H1 (cell line): ENCODE measurements at regions not wholly inside any gene's neighbourhood (a gene's known extent, or its start where the extent isn't known, plus 50 kb on each side); places are given as distances from the start of the nearest gene placed in this dataset.

Experiments
- CTCF ChIA-PET: fragments of 300-600 bp; sonication (Branson Sonifier 250); formaldehyde crosslinking; loops from one replicate; lab custom pipeline; 2021; ENCODE audit not compliant: partially characterized antibody; lab: Charles Lee
- POLR2A ChIA-PET: fragments of 300-600 bp; sonication (Branson Sonifier 250); formaldehyde crosslinking; loops from one replicate; lab custom pipeline; 2021; ENCODE audit warnings: inconsistent platforms; ENCODE audit not compliant: partially characterized antibody; lab: Charles Lee
- DNase-seq, 2 experiments: peaks; one replicate each; pipeline versions ENCODE4 v3.0.0 to v3.0.0-alpha.2; 2010 to 2022; ENCODE audit warnings: low spot score in 2 of 2, low read depth in 1 of 2, mixed read lengths in 1 of 2
- FAIRE-seq: peaks from 2 replicates; lab custom pipeline; 2011; peaks lifted over from hg19 to GRCh38; lab: Jason Lieb, UNC
- H2AFZ ChIP-seq: 2 replicates; pipeline ENCODE4 v1.8.1; 2012; ENCODE audit warnings: low read length, inconsistent platforms
- H2AK5ac ChIP-seq: 2 replicates; pipeline ENCODE4 v1.6.1; 2013; ENCODE audit warnings: low read depth, low read length
- H2BK120ac ChIP-seq: replicated peaks from 2 replicates; pipeline ENCODE3; 2013; ENCODE audit warnings: low read depth, low read length, inconsistent platforms
- H2BK12ac ChIP-seq: 2 replicates; pipeline ENCODE4 v1.6.1; 2013; ENCODE audit warnings: low read depth, low read length
- H2BK15ac ChIP-seq: 2 replicates; pipeline ENCODE4 v1.6.1; 2013; ENCODE audit warnings: low read length
- H2BK20ac ChIP-seq: 2 replicates; pipeline ENCODE4 v1.6.1; 2013; ENCODE audit warnings: low read length
- H2BK5ac ChIP-seq: 2 replicates; pipeline ENCODE4 v1.6.1; 2013; ENCODE audit warnings: low read depth, low read length
- H3K14ac ChIP-seq: 2 replicates; pipeline ENCODE4 v1.6.1; 2013; ENCODE audit warnings: inconsistent platforms; ENCODE audit not compliant: insufficient read length
- H3K18ac ChIP-seq: 2 replicates; pipeline ENCODE4 v1.6.1; 2013; ENCODE audit warnings: low read length; ENCODE audit errors: extremely low read depth
- H3K23ac ChIP-seq: 2 replicates; pipeline ENCODE4 v1.6.1; 2013; ENCODE audit warnings: inconsistent platforms; ENCODE audit not compliant: insufficient read length
- H3K23me2 ChIP-seq: 2 replicates; pipeline ENCODE4 v1.6.1; 2013; ENCODE audit warnings: low read depth, low read length
- H3K27ac ChIP-seq: 2 replicates; pipeline ENCODE4 v1.6.1; 2011; ENCODE audit warnings: low read depth, low read length, inconsistent platforms
- H3K27me3 ChIP-seq, 4 experiments: replicated peaks in 1 of 4; 1 replicate in 1 of 4; 2 replicates in 3 of 4; pipeline versions ENCODE4 v1.6.1 to v1.8.1; 2011 to 2013; ENCODE audit warnings: low read length in 3 of 4, mild to moderate bottlenecking in 3 of 4, inconsistent platforms in 2 of 4, mixed read lengths in 2 of 4, moderate library complexity in 1 of 4; ENCODE audit not compliant: control insufficient read depth in 3 of 4, insufficient read depth in 3 of 4; ENCODE audit errors: extremely low read depth in 1 of 4
- H3K36me3 ChIP-seq, 4 experiments: 2 replicates each; pipeline versions ENCODE4 v1.6.1 to v1.8.1; 2011 to 2013; ENCODE audit warnings: mild to moderate bottlenecking in 4 of 4, low read length in 3 of 4, moderate library complexity in 2 of 4, control low read depth in 1 of 4, inconsistent platforms in 1 of 4; ENCODE audit not compliant: insufficient read depth in 4 of 4, control insufficient read depth in 2 of 4
- H3K4ac ChIP-seq: replicated peaks from 2 replicates; pipeline ENCODE3; 2013; ENCODE audit warnings: low read length, low read depth, mixed read lengths, inconsistent platforms; ENCODE audit not compliant: insufficient read length
- H3K4me1 ChIP-seq, 4 experiments: replicated peaks in 1 of 4; 1 replicate in 1 of 4; 2 replicates in 3 of 4; pipeline versions ENCODE4 v1.6.1 to v1.8.1; 2011 to 2013; ENCODE audit warnings: low read length in 3 of 4, inconsistent platforms in 2 of 4, mixed read lengths in 1 of 4; ENCODE audit not compliant: insufficient read depth in 4 of 4, control insufficient read depth in 3 of 4
- H3K4me2 ChIP-seq, 2 experiments: 2 replicates each; pipeline versions ENCODE4 v1.6.1 to v1.8.1; 2011 to 2013; ENCODE audit warnings: low read depth in 2 of 2, low read length in 2 of 2, control low read depth in 1 of 2, inconsistent platforms in 1 of 2, mild to moderate bottlenecking in 1 of 2; ENCODE audit not compliant: insufficient read depth in 1 of 2
- H3K4me3 ChIP-seq, 4 experiments: fragments of 200-600, 300-600 bp in 1 of 4; sonication (generic), shearing (Covaris generic), sonication (Bioruptor Twin) in 1 of 4; 2 replicates each; pipeline versions ENCODE4 v1.5.1 to v1.8.1; 2011 to 2016; ENCODE audit warnings: low read length in 4 of 4, low read depth in 3 of 4, control low read depth in 2 of 4, inconsistent platforms in 2 of 4, mild to moderate bottlenecking in 2 of 4, mixed read lengths in 1 of 4, moderate library complexity in 1 of 4; ENCODE audit not compliant: insufficient read depth in 2 of 4; ENCODE audit errors: extremely low read depth in 1 of 4
- H3K56ac ChIP-seq: replicated peaks from 2 replicates; pipeline ENCODE3; 2013; ENCODE audit warnings: low read depth, mild to moderate bottlenecking, mixed read lengths, low read length, inconsistent platforms; ENCODE audit not compliant: insufficient read length
- H3K79me1 ChIP-seq: 2 replicates; pipeline ENCODE4 v1.6.1; 2013; ENCODE audit warnings: low read depth, low read length, control low read depth
- H3K79me2 ChIP-seq, 2 experiments: 2 replicates each; pipeline versions ENCODE4 v1.6.1 to v1.8.1; 2012 to 2013; ENCODE audit warnings: low read length in 2 of 2, mild to moderate bottlenecking in 2 of 2, inconsistent platforms in 1 of 2; ENCODE audit not compliant: insufficient read depth in 2 of 2, control insufficient read depth in 1 of 2
- H3K9ac ChIP-seq, 4 experiments: replicated peaks in 1 of 4; 1 replicate in 1 of 4; 2 replicates in 3 of 4; pipeline versions ENCODE4 v1.6.1 to v1.8.1; 2011 to 2013; ENCODE audit warnings: low read depth in 3 of 4, low read length in 3 of 4, control low read depth in 2 of 4, mild to moderate bottlenecking in 2 of 4, moderate library complexity in 2 of 4, inconsistent platforms in 1 of 4; ENCODE audit errors: extremely low read depth in 1 of 4
- H3K9me3 ChIP-seq, 2 experiments: 2 replicates each; pipeline versions ENCODE4 v1.6.1 to v1.8.1; 2012 to 2013; ENCODE audit warnings: mild to moderate bottlenecking in 2 of 2, moderate library complexity in 2 of 2, control low read depth in 1 of 2, inconsistent platforms in 1 of 2, low read depth in 1 of 2, low read length in 1 of 2, mixed read lengths in 1 of 2; ENCODE audit not compliant: insufficient read depth in 2 of 2
- H4K20me1 ChIP-seq, 2 experiments: replicated peaks in 1 of 2; 2 replicates each; pipeline versions ENCODE3 to v1.8.1; 2011 to 2013; ENCODE audit warnings: inconsistent platforms in 2 of 2, low read length in 2 of 2, mild to moderate bottlenecking in 1 of 2; ENCODE audit not compliant: insufficient read depth in 2 of 2, control insufficient read depth in 1 of 2
- H4K5ac ChIP-seq: 2 replicates; pipeline ENCODE4 v1.6.1; 2013; ENCODE audit warnings: low read length, low read depth, mixed read lengths, inconsistent platforms; ENCODE audit not compliant: insufficient read length
- H4K8ac ChIP-seq: 2 replicates; pipeline ENCODE4 v1.8.0; 2013; ENCODE audit warnings: mild to moderate bottlenecking, moderate library complexity, low read length, inconsistent platforms; ENCODE audit not compliant: insufficient read depth; ENCODE audit errors: extremely low read depth
- H4K91ac ChIP-seq: replicated peaks from 2 replicates; pipeline ENCODE3; 2013; ENCODE audit warnings: low read length, mixed read lengths, inconsistent platforms; ENCODE audit not compliant: insufficient read length
- CBX5 ChIP-seq: fragments of 300-800, 300-1000 bp; sonication (generic); IDR thresholded peaks from 2 replicates; pipeline ENCODE4 v1.7.1; 2016; ENCODE audit warnings: antibody characterized with exemption, low read length, low read depth
- WGBS, 2 experiments: shearing (Covaris generic) in 1 of 2; methylation state at CpG; one replicate each; pipeline versions ENCODE4 v1.1.6 to v1.1.7; 2013 to 2015; ENCODE audit warnings: low lambda C conversion rate in 2 of 2, mixed read lengths in 2 of 2, inconsistent platforms in 1 of 2, low coverage in 1 of 2, missing lambda C conversion rate in 1 of 2; ENCODE audit not compliant: insufficient replicate concordance in 2 of 2, insufficient coverage in 1 of 2, insufficient read length in 1 of 2; ENCODE audit errors: extremely low coverage in 1 of 2, missing lambda C conversion rate in 1 of 2; 5-methylcytosine and 5-hydroxymethylcytosine counted together

GRCh38 chr14:56351861-56352260 lies 227.7 kb upstream of the TMEM260 start:
- no peak overlapping the region for H2AFZ ChIP-seq
- WGBS, 2 experiments: 84% methylated on average over 4 of the region's 4 CpGs; no CpG with 5 or more reads in 1 of the 2 experiments
- no peak for FAIRE-seq
- H3K4me3 ChIP-seq: no peak overlapping the region
- H4K8ac ChIP-seq: no peak overlapping the region
- no peak overlapping the region for H3K4me2 ChIP-seq
- H3K4ac ChIP-seq: no peak overlapping the region
- H3K27ac ChIP-seq: no peak overlapping the region
- no peak overlapping the region for H2BK12ac ChIP-seq
- H3K36me3 ChIP-seq: no peaks in the 10 kb centered on the region
- no peaks in the 10 kb centered on the region for H3K4me1 ChIP-seq
- no peaks in the 10 kb centered on the region for H3K9me3 ChIP-seq
- no peak overlapping the region for H2BK20ac ChIP-seq
- H3K27me3 ChIP-seq: no peaks in the 10 kb centered on the region
- H2BK120ac ChIP-seq: no peak overlapping the region
- no peak for DNase-seq
- H3K9ac ChIP-seq: no peak overlapping the region
- H3K56ac ChIP-seq: no peak overlapping the region
- H3K23ac ChIP-seq: no peak overlapping the region
- no peak for TF ChIP-seq CBX5
- H4K5ac ChIP-seq: no peak overlapping the region
- no peak overlapping the region for H2BK15ac ChIP-seq
- H3K14ac ChIP-seq: no peak overlapping the region
- H3K18ac ChIP-seq: no peak overlapping the region
- no peaks in the 10 kb centered on the region for H3K79me2 ChIP-seq
- ChIA-PET CTCF (interaction anchor here (0.8 to 0.9 kb wide), 2 partner anchors 12 to 14 kb away, joined by 3 read pairs; no protein-coding TSS in a partner anchor), POLR2A (no interaction called here)
- no peak overlapping the region for H2AK5ac ChIP-seq
- no peaks in the 10 kb centered on the region for H4K20me1 ChIP-seq
- H3K23me2 ChIP-seq: no peaks in the 10 kb centered on the region
- H3K79me1 ChIP-seq: no peaks in the 10 kb centered on the region
- no peak overlapping the region for H2BK5ac ChIP-seq
- no peak overlapping the region for H4K91ac ChIP-seq
